ENCODE measurements at regions not wholly inside any gene's neighbourhood (a gene's known extent, or its start where the extent isn't known, plus 50 kb on each side); places are given as distances from the start of the nearest gene placed in this dataset.

GRCh38 chr3:73120710-73121109 is 59.3 kb downstream of the EBLN2 start:
- Mint-ChIP-seq H3K27me3 (ENCODE audit: insufficient read depth, unreplicated experiment) (no peaks in the 10 kb centered on the region), H3K36me3 (ENCODE audit: insufficient read depth, unreplicated experiment) (no peaks in the 10 kb centered on the region), H3K27ac (ENCODE audit: unreplicated experiment) (no peak overlapping the region), H3K4me1 (ENCODE audit: low read depth, unreplicated experiment) (no peaks in the 10 kb centered on the region), H3K9me3 (ENCODE audit: unreplicated experiment) (no peaks in the 10 kb centered on the region), H3K4me3 (ENCODE audit: unreplicated experiment) (no peak overlapping the region)
- H3K4me3 ChIP-seq (ENCODE audit: low read depth, low read length) = no peak overlapping the region
- CTCF ChIA-PET = interaction anchor here (0.5 kb wide), 1 partner anchor 544 kb away, joined by 4 read pairs; no protein-coding TSS in a partner anchor
- DNase-seq = no peak
- no peaks in the 10 kb centered on the region for H3K9me3 ChIP-seq
- H3K36me3 ChIP-seq (ENCODE audit: control insufficient read depth, insufficient read depth, low read length) = no peaks in the 10 kb centered on the region
- intact Hi-C loops (cut with micrococcal nuclease; ENCODE audit: unreplicated experiment) = no loop called here
- POLR2A ChIA-PET = interaction anchor here (0.7 kb wide), 1 partner anchor 149 kb away, joined by 3 read pairs; no protein-coding TSS in a partner anchor
- TF ChIP-seq CTCF (IDR thresholded peaks at IDR 0.05; ENCODE audit: insufficient read depth in 1 of 2, low read depth in 1 of 2, low read length in 1 of 2, severe bottlenecking in 1 of 2, unreplicated experiment in 1 of 2) = no peak
- no peaks in the 10 kb centered on the region for H3K4me1 ChIP-seq
- BruUV-seq (replicated peaks) = no TSS peak
- H3K27me3 ChIP-seq (replicated peaks; ENCODE audit: control insufficient read depth, insufficient read depth, low read length) = no peaks in the 10 kb centered on the region

- Mint-ChIP-seq H3K27ac (ENCODE audit: unreplicated experiment) (no peak overlapping the region), H3K4me1 (ENCODE audit: low read depth, unreplicated experiment) (no peaks in the 10 kb centered on the region), H3K4me3 (ENCODE audit: unreplicated experiment) (no peak overlapping the region), H3K36me3 (ENCODE audit: insufficient read depth, unreplicated experiment) (no peaks in the 10 kb centered on the region), H3K9me3 (ENCODE audit: unreplicated experiment) (no peaks in the 10 kb centered on the region), H3K27me3 (ENCODE audit: insufficient read depth, unreplicated experiment) (no peaks in the 10 kb centered on the region)
- ChIA-PET CTCF (no interaction called here), POLR2A (no interaction called here)
- DNase-seq = no peak
- Histone ChIP-seq H3K9me3 (no peaks in the 10 kb centered on the region), H3K27me3 (replicated peaks; ENCODE audit: control insufficient read depth, insufficient read depth, low read length) (no peaks in the 10 kb centered on the region), H3K36me3 (ENCODE audit: control insufficient read depth, insufficient read depth, low read length) (no peaks in the 10 kb centered on the region), H3K4me3 (ENCODE audit: low read depth, low read length) (no peak overlapping the region), H3K4me1 (no peaks in the 10 kb centered on the region)
- intact Hi-C loops (cut with micrococcal nuclease; ENCODE audit: unreplicated experiment) = no loop called here
- no peak for TF ChIP-seq CTCF (IDR thresholded peaks at IDR 0.05; ENCODE audit: insufficient read depth in 1 of 2, low read depth in 1 of 2, low read length in 1 of 2, severe bottlenecking in 1 of 2, unreplicated experiment in 1 of 2)
- no TSS peak for BruUV-seq (replicated peaks)
These were observed 60.3 kb downstream of the EBLN2 start for GRCh38 chr3:73121669-73122331.

- Histone ChIP-seq H3K27me3 (replicated peaks; ENCODE audit: control insufficient read depth, insufficient read depth, low read length) (no peaks in the 10 kb centered on the region), H3K4me1 (no peaks in the 10 kb centered on the region), H3K4me3 (ENCODE audit: low read depth, low read length) (no peak overlapping the region), H3K36me3 (ENCODE audit: control insufficient read depth, insufficient read depth, low read length) (no peaks in the 10 kb centered on the region), H3K9me3 (no peaks in the 10 kb centered on the region)
- Mint-ChIP-seq H3K4me1 (ENCODE audit: low read depth, unreplicated experiment) (no peaks in the 10 kb centered on the region), H3K4me3 (ENCODE audit: unreplicated experiment) (no peak overlapping the region), H3K27me3 (ENCODE audit: insufficient read depth, unreplicated experiment) (peaks cover 4% of the 10 kb centered on the region), H3K36me3 (ENCODE audit: insufficient read depth, unreplicated experiment) (no peaks in the 10 kb centered on the region), H3K27ac (ENCODE audit: unreplicated experiment) (no peak overlapping the region), H3K9me3 (ENCODE audit: unreplicated experiment) (peaks cover 11% of the 10 kb centered on the region)
- ChIA-PET POLR2A (no interaction called here), CTCF (interaction anchor here (0.6 kb wide), 2 partner anchors 55 to 1158 kb away, joined by 3 to 5 read pairs; no protein-coding TSS in a partner anchor)
- BruUV-seq (replicated peaks) = no TSS peak
- no peak for DNase-seq
- intact Hi-C loops (cut with micrococcal nuclease; ENCODE audit: unreplicated experiment) = no loop called here
- no peak for TF ChIP-seq CTCF (IDR thresholded peaks at IDR 0.05; ENCODE audit: insufficient read depth in 1 of 2, low read depth in 1 of 2, low read length in 1 of 2, severe bottlenecking in 1 of 2, unreplicated experiment in 1 of 2)
These were observed 72.6 kb downstream of the EBLN2 start for GRCh38 chr3:73134034-73134433.

All from Caco-2 (cell line).